Type B pancreatic cell (in vitro differentiated cells): ENCODE measurements at regions not wholly inside any gene's neighbourhood (a gene's known extent, or its start where the extent isn't known, plus 50 kb on each side); places are given as distances from the start of the nearest gene placed in this dataset.

Experiments
- DNase-seq: peaks from one replicate; pipeline ENCODE4 v3.0.0; 2021; ENCODE audit warnings: mixed read lengths; ENCODE audit not compliant: unreplicated experiment; ENCODE audit errors: extremely low spot score
- H3K27ac Mint-ChIP-seq: 2 replicates; pipeline ENCODE4 v1.8.0; 2021; ENCODE audit warnings: mild to moderate bottlenecking, mixed read lengths
- H3K27me3 Mint-ChIP-seq: 2 replicates; pipeline ENCODE4 v1.8.0; 2021; ENCODE audit warnings: mixed read lengths
- H3K36me3 Mint-ChIP-seq: 2 replicates; pipeline ENCODE4 v1.8.0; 2021; ENCODE audit warnings: mixed read lengths
- H3K4me1 Mint-ChIP-seq: one replicate; pipeline ENCODE4 v1.8.0; 2021; ENCODE audit warnings: mixed read lengths; ENCODE audit not compliant: unreplicated experiment
- H3K4me3 Mint-ChIP-seq: 2 replicates; pipeline ENCODE4 v1.8.0; 2021; ENCODE audit warnings: mild to moderate bottlenecking, mixed read lengths
- H3K9me3 Mint-ChIP-seq: 2 replicates; pipeline ENCODE4 v1.8.0; 2021; ENCODE audit warnings: mixed read lengths
- CTCF ChIP-seq: fragments of 200-600 bp; sonication (generic); conservative IDR thresholded peaks from 2 replicates; pipeline ENCODE4 v1.5.0; 2021; ENCODE audit warnings: antibody characterized with exemption, mild to moderate bottlenecking

GRCh38 chr1:79375352-79375751 is 368.8 kb upstream of the ADGRL4 start:
- peaks cover 22% of the 10 kb centered on the region for H3K27me3 Mint-ChIP-seq
- no peak overlapping the region for H3K27ac Mint-ChIP-seq
- H3K36me3 Mint-ChIP-seq = no peaks in the 10 kb centered on the region
- H3K4me1 Mint-ChIP-seq = peaks cover 8% of the 10 kb centered on the region
- H3K9me3 Mint-ChIP-seq = peaks cover 7% of the 10 kb centered on the region
- no peak for DNase-seq
- no peak for TF ChIP-seq CTCF
- no peak overlapping the region for H3K4me3 Mint-ChIP-seq

GRCh38 chr1:79374397-79374796 is 367.9 kb upstream of the ADGRL4 start:
- no peaks in the 10 kb centered on the region for H3K36me3 Mint-ChIP-seq
- H3K4me1 Mint-ChIP-seq = peaks cover 8% of the 10 kb centered on the region
- TF ChIP-seq CTCF = no peak
- no peak for DNase-seq
- H3K27me3 Mint-ChIP-seq = peaks cover 22% of the 10 kb centered on the region
- H3K27ac Mint-ChIP-seq = no peak overlapping the region
- peaks cover 7% of the 10 kb centered on the region for H3K9me3 Mint-ChIP-seq
- H3K4me3 Mint-ChIP-seq = no peak overlapping the region

- TF ChIP-seq CTCF = no peak
- Mint-ChIP-seq H3K9me3 (peaks cover 7% of the 10 kb centered on the region), H3K4me3 (no peak overlapping the region), H3K27me3 (peaks cover 19% of the 10 kb centered on the region), H3K4me1 (peaks cover 8% of the 10 kb centered on the region), H3K36me3 (no peaks in the 10 kb centered on the region), H3K27ac (no peak overlapping the region)
- DNase-seq = no peak
Measured at GRCh38 chr1:79373481-79374125, 367.1 kb upstream of the ADGRL4 start.

GRCh38 chr1:79371802-79372201 is 365.3 kb upstream of the ADGRL4 start:
- no peak for DNase-seq
- no peak overlapping the region for H3K4me3 Mint-ChIP-seq
- H3K36me3 Mint-ChIP-seq = no peaks in the 10 kb centered on the region
- H3K4me1 Mint-ChIP-seq = peaks cover 8% of the 10 kb centered on the region
- H3K9me3 Mint-ChIP-seq = peaks cover 7% of the 10 kb centered on the region
- no peak for TF ChIP-seq CTCF
- peaks cover 16% of the 10 kb centered on the region for H3K27me3 Mint-ChIP-seq
- no peak overlapping the region for H3K27ac Mint-ChIP-seq

- H3K4me1 Mint-ChIP-seq = peaks cover 5% of the 10 kb centered on the region
- no peak overlapping the region for H3K27ac Mint-ChIP-seq
- no peak overlapping the region for H3K4me3 Mint-ChIP-seq
- H3K27me3 Mint-ChIP-seq = peaks cover 17% of the 10 kb centered on the region
- no peak for TF ChIP-seq CTCF
- DNase-seq = no peak
- peaks cover 7% of the 10 kb centered on the region for H3K9me3 Mint-ChIP-seq
- H3K36me3 Mint-ChIP-seq = no peaks in the 10 kb centered on the region
Measured at GRCh38 chr1:79369091-79369490, 362.6 kb upstream of the ADGRL4 start.

GRCh38 chr1:79364896-79365295 is 358.4 kb upstream of the ADGRL4 start:
- Mint-ChIP-seq H3K4me3 (no peak overlapping the region), H3K9me3 (no peaks in the 10 kb centered on the region), H3K4me1 (peaks cover 12% of the 10 kb centered on the region), H3K36me3 (no peaks in the 10 kb centered on the region), H3K27me3 (peaks cover 12% of the 10 kb centered on the region), H3K27ac (no peak overlapping the region)
- no peak for DNase-seq
- no peak for TF ChIP-seq CTCF
